OCI-LY1 (cell line): ENCODE measurements at regions not wholly inside any gene's neighbourhood (a gene's known extent, or its start where the extent isn't known, plus 50 kb on each side); places are given as distances from the start of the nearest gene placed in this dataset.

Source experiments
- H2AFZ ChIP-seq: fragments of 200-600 bp; sonication (generic), shearing (Covaris generic); 2 replicates; pipeline ENCODE4 v1.6.0; 2014; ENCODE audit warnings: antibody characterized with exemption, mild to moderate bottlenecking, low read length
- H3F3A ChIP-seq: fragments of 200-600 bp; sonication (generic), shearing (Covaris generic); 2 replicates; pipeline ENCODE4 v1.6.0; 2014; ENCODE audit warnings: mild to moderate bottlenecking, antibody characterized with exemption, low read length, moderate library complexity; ENCODE audit not compliant: insufficient read depth
- H3K27ac ChIP-seq: fragments of 200-600 bp; sonication (generic); 2 replicates; pipeline ENCODE4 v1.5.1; 2014; ENCODE audit warnings: low read length, mixed run types, mild to moderate bottlenecking, low read depth; ENCODE audit not compliant: poor library complexity, severe bottlenecking
- H3K27me3 ChIP-seq: fragments of 200-600 bp; sonication (generic); 2 replicates; pipeline ENCODE4 v1.6.0; 2014; ENCODE audit warnings: antibody characterized with exemption, mild to moderate bottlenecking, low read length, moderate library complexity; ENCODE audit not compliant: insufficient read depth
- H3K36me3 ChIP-seq: fragments of 200-600 bp; sonication (generic); 2 replicates; pipeline ENCODE4 v1.6.1; 2014; ENCODE audit warnings: mild to moderate bottlenecking, antibody characterized with exemption, low read length, moderate library complexity, mixed read lengths; ENCODE audit not compliant: insufficient read depth
- H3K4me1 ChIP-seq: fragments of 200-600 bp; sonication (generic); 2 replicates; pipeline ENCODE4 v1.5.1; 2014; ENCODE audit warnings: mild to moderate bottlenecking, low read length, moderate library complexity; ENCODE audit not compliant: insufficient read depth, severe bottlenecking
- H3K4me2 ChIP-seq: fragments of 200-600 bp; sonication (generic), shearing (Covaris generic); 2 replicates; pipeline ENCODE4 v1.6.1; 2014; ENCODE audit warnings: low read length
- H3K4me3 ChIP-seq: fragments of 200-600 bp; sonication (generic); 2 replicates; pipeline ENCODE4 v1.5.1; 2014; ENCODE audit warnings: low read length, low read depth, mild to moderate bottlenecking, mixed read lengths; ENCODE audit not compliant: poor library complexity, severe bottlenecking
- H3K79me2 ChIP-seq: fragments of 200-600 bp; shearing (Covaris generic); 2 replicates; pipeline ENCODE4 v1.6.1; 2016; ENCODE audit warnings: mixed run types, low read length, mixed read lengths; ENCODE audit not compliant: insufficient read depth
- H3K9ac ChIP-seq: fragments of 200-600 bp; sonication (generic), shearing (Covaris generic); 2 replicates; pipeline ENCODE4 v1.6.1; 2014; ENCODE audit warnings: mild to moderate bottlenecking, low read length, mixed read lengths
- H3K9me2 ChIP-seq: fragments of 200-600 bp; sonication (generic), shearing (Covaris generic); 2 replicates; pipeline ENCODE4 v1.6.1; 2014; ENCODE audit warnings: low read depth, mild to moderate bottlenecking, low read length, mixed read lengths
- H3K9me3 ChIP-seq: fragments of 200-600 bp; shearing (Covaris generic); 2 replicates; pipeline ENCODE4 v1.6.1; 2014; ENCODE audit warnings: low read length, mixed read lengths
- H4K20me1 ChIP-seq: fragments of 200-600 bp; sonication (generic), shearing (Covaris generic); 2 replicates; pipeline ENCODE4 v1.6.0; 2016; ENCODE audit warnings: mild to moderate bottlenecking, low read length; ENCODE audit not compliant: insufficient read depth
- EZH2 ChIP-seq: fragments of 200-600 bp; sonication (generic), shearing (Covaris generic); IDR thresholded peaks from 2 replicates; pipeline ENCODE4 v1.8.0; 2017; ENCODE audit warnings: borderline replicate concordance, mixed run types, mild to moderate bottlenecking, antibody characterized with exemption, low read length, moderate library complexity, mixed read lengths
- TF ChIP-seq, protein P1 (sequence below): fragments of 200-600 bp; sonication (generic), shearing (Covaris generic); IDR thresholded peaks from 2 replicates; pipeline ENCODE4 v1.5.1; 2017; ENCODE audit warnings: mild to moderate bottlenecking, antibody characterized with exemption, low read length, moderate library complexity, mixed read lengths

DNA sequence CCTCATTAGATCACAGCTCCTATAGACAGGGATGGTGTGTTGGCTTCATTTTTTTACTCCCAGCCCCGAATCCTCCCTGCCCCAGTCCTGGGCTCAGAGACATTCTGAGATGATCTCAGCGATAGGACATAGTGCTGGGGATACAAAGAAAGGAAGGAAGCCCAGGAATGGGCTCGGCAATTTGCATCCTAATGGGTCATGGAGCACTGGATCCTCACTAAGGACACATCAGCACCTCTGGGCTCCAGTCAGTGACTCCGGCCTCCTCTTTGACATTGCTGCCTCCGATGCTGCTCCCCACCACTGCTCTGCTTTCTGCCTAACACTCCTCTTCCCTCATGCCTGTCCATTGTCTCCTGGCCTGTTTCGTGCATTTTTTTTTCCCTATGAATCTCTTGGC lies 489.1 kb downstream of the STK39 start:
- H3K27me3 ChIP-seq: no peaks in the 10 kb centered on the region

DNA sequence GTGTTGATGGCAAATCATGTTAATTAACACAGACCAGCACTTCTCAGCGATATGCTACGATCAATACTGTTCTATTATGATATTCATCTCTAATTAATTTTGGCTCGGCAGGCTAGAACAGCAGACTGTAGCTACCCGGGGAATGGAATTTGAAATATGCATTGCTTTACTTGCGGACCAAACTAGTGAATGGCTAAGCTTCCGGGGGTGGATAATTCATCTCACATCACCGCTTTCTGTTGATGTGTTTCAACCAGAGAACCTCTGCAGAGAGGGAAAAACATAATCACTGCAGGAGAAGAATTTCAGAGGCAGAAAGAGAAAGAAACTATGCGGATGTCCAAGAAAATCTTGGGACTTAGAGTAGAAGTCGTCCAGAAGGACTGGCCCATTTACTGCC lies 490.9 kb downstream of the STK39 start:
- no peaks in the 10 kb centered on the region for H3F3A ChIP-seq
- no peak overlapping the region for H3K9ac ChIP-seq
- no peaks in the 10 kb centered on the region for H3K27me3 ChIP-seq
- no peak overlapping the region for H3K4me2 ChIP-seq
- H3K27ac ChIP-seq: no peak overlapping the region
- no peaks in the 10 kb centered on the region for H3K4me1 ChIP-seq
- H3K4me3 ChIP-seq: no peak overlapping the region
- H3K79me2 ChIP-seq: no peaks in the 10 kb centered on the region
- TF ChIP-seq, protein P1, sequence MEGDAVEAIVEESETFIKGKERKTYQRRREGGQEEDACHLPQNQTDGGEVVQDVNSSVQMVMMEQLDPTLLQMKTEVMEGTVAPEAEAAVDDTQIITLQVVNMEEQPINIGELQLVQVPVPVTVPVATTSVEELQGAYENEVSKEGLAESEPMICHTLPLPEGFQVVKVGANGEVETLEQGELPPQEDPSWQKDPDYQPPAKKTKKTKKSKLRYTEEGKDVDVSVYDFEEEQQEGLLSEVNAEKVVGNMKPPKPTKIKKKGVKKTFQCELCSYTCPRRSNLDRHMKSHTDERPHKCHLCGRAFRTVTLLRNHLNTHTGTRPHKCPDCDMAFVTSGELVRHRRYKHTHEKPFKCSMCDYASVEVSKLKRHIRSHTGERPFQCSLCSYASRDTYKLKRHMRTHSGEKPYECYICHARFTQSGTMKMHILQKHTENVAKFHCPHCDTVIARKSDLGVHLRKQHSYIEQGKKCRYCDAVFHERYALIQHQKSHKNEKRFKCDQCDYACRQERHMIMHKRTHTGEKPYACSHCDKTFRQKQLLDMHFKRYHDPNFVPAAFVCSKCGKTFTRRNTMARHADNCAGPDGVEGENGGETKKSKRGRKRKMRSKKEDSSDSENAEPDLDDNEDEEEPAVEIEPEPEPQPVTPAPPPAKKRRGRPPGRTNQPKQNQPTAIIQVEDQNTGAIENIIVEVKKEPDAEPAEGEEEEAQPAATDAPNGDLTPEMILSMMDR: no peak
- no peak for TF ChIP-seq EZH2
- no peaks in the 10 kb centered on the region for H3K36me3 ChIP-seq
- H2AFZ ChIP-seq: no peak overlapping the region
- H3K9me2 ChIP-seq: no peaks in the 10 kb centered on the region
- H3K9me3 ChIP-seq: no peaks in the 10 kb centered on the region
- H4K20me1 ChIP-seq: no peaks in the 10 kb centered on the region

More for the DNA sequence above, 489.1 kb downstream of the STK39 start:
- Histone ChIP-seq H3K79me2 (no peaks in the 10 kb centered on the region), H3K4me2 (no peak overlapping the region), H3K4me1 (no peaks in the 10 kb centered on the region), H3F3A (no peaks in the 10 kb centered on the region), H3K4me3 (no peak overlapping the region), H3K27ac (no peak overlapping the region), H4K20me1 (no peaks in the 10 kb centered on the region), H3K9ac (no peak overlapping the region), H3K36me3 (no peaks in the 10 kb centered on the region), H3K9me3 (no peaks in the 10 kb centered on the region), H2AFZ (no peak overlapping the region), H3K9me2 (no peaks in the 10 kb centered on the region)
- no peak for TF ChIP-seq EZH2
- TF ChIP-seq, protein P1: no peak

DNA sequence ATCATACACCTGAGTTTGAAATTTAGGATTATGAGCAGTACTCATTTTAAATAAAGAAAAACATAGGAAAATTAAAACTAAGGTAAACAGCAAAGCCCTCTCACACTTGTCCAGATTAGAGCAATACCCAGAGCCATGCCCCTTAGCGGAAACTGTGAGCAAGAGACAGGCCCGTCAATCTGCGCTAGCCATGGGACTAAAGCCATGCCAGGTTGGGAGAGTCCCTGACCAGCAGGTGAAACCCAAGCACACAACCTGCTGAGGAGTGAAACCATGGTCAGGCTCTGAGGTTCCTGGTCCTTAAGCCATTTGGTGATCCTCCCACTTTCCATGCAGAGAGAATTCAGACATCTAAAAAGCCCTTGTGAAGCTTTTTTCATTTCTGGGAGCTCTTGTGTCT lies 494.3 kb downstream of the STK39 start:
- H3K9me2 ChIP-seq: no peaks in the 10 kb centered on the region
- H4K20me1 ChIP-seq: no peaks in the 10 kb centered on the region
- H3K79me2 ChIP-seq: no peaks in the 10 kb centered on the region
- no peak overlapping the region for H3K27ac ChIP-seq
- H3K4me2 ChIP-seq: no peak overlapping the region
- H3K4me3 ChIP-seq: no peak overlapping the region
- H3K27me3 ChIP-seq: no peaks in the 10 kb centered on the region
- H3F3A ChIP-seq: no peaks in the 10 kb centered on the region
- no peaks in the 10 kb centered on the region for H3K4me1 ChIP-seq
- no peaks in the 10 kb centered on the region for H3K9me3 ChIP-seq
- H3K36me3 ChIP-seq: no peaks in the 10 kb centered on the region
- TF ChIP-seq EZH2: no peak
- TF ChIP-seq, protein P1: no peak
- no peak overlapping the region for H3K9ac ChIP-seq
- no peak overlapping the region for H2AFZ ChIP-seq
